ENCODE measurements at regions not wholly inside any gene's neighbourhood (a gene's known extent, or its start where the extent isn't known, plus 50 kb on each side); places are given as distances from the start of the nearest gene placed in this dataset.

DNA sequence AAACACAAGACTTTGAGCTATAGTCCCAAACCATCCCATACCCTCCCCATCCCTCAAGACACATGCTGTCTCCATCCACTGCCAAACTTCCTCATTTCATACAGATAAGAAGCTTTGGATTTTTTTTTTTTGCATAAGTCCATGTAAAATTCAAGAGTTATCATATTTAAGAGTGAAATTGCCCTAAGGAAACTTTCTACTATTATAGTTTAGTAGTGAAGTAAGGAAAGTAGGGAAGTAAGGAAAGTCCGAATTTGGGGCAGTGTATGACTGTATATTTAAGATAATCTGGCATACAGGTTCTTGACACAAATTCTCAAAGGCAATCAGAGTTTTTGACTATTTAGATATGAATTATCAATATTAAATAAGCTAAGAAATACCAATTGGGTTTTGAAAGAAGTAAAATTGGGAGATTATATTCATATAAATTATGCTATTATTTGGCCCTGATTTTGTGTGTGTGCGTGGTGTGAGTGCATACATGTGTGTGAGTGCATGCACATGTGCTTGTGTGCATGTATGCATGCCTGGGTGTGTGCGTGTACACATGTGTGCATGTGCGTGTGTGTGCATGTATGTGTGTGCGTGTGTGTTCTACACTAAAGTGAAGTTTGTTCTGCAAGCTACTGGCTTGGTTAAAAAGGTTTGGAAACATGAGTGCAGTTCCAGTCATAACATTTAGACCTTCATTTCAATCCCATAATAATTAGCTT is 83.6 kb upstream of the MBNL1 start:
- TF ChIP-seq, protein P1, sequence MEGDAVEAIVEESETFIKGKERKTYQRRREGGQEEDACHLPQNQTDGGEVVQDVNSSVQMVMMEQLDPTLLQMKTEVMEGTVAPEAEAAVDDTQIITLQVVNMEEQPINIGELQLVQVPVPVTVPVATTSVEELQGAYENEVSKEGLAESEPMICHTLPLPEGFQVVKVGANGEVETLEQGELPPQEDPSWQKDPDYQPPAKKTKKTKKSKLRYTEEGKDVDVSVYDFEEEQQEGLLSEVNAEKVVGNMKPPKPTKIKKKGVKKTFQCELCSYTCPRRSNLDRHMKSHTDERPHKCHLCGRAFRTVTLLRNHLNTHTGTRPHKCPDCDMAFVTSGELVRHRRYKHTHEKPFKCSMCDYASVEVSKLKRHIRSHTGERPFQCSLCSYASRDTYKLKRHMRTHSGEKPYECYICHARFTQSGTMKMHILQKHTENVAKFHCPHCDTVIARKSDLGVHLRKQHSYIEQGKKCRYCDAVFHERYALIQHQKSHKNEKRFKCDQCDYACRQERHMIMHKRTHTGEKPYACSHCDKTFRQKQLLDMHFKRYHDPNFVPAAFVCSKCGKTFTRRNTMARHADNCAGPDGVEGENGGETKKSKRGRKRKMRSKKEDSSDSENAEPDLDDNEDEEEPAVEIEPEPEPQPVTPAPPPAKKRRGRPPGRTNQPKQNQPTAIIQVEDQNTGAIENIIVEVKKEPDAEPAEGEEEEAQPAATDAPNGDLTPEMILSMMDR (IDR thresholded peaks at IDR 0.05): no peak
- TF ChIP-seq POLR2A (IDR thresholded peaks at IDR 0.05): no peak
